ENCODE measurements at regions not wholly inside any gene's neighbourhood (a gene's known extent, or its start where the extent isn't known, plus 50 kb on each side); places are given as distances from the start of the nearest gene placed in this dataset.

DNA sequence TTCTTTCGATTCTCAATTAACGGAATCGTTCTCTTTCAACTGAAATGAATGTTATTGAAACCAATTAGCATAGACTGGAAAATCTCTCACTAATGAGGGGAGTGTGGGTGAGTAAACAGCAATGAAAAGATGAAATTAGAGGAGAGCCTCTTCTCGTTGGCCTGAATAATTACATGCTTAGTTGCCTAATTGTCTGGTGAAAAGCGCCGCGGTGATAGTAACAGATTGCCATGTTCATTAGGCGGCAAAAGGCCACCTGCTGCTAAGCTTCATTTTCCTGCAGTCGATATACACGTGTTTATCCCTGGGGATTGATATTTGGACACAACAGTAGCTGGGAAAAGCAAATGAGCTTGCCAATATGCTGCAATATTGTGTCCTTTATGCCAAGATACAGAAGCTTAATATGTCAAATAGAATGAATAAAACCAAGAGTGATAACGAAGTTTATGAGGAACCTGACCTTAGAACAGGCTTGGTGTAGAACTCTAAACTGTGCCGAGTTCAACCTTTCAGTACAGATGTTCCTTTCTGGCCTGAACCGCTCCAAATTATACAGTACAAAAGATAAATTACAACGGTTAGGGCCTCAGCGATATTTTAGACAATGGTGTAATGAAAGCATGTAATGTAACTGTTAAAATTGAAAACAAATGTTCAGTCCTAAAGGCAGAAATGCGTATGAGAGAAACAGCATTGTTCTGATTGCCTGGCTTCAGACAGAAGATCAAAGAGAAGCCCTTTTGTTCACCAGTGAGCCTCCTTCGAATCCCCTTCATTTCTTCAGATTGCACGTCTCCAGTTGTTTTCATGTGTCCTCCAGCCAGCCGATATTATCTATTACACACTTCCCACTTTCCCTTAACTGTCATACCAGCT lies 185.2 kb downstream of the SHOX2 start:
- H3K36me3 ChIP-seq (replicated peaks), result no peaks in the 10 kb centered on the region
- no peaks in the 10 kb centered on the region for H3K27me3 ChIP-seq (replicated peaks)
- in situ Hi-C loops (cut with HindIII; ENCODE audit: low pct_ligation_motif_present, low sequenced_read_pairs), result no loop called here
- TF ChIP-seq CTCF (IDR thresholded peaks at IDR 0.05; ENCODE audit: low read depth, low read length, missing control alignments), result no peak
- no peak overlapping the region for H3K27ac ChIP-seq
- no peak for DNase-seq
- H3K4me3 ChIP-seq (ENCODE audit: low read depth, low read length), result no peak overlapping the region

- Histone ChIP-seq H3K36me3 (replicated peaks) (no peaks in the 10 kb centered on the region), H3K27me3 (replicated peaks) (no peaks in the 10 kb centered on the region), H3K4me3 (ENCODE audit: low read depth, low read length) (no peak overlapping the region), H3K27ac (no peak overlapping the region)
- no peak for DNase-seq
- in situ Hi-C loops (cut with HindIII; ENCODE audit: low pct_ligation_motif_present, low sequenced_read_pairs), result no loop called here
- TF ChIP-seq CTCF (IDR thresholded peaks at IDR 0.05; ENCODE audit: low read depth, low read length, missing control alignments), result no peak
Observed at GRCh38 chr3:157919319-157919887, 186.8 kb downstream of the SHOX2 start.

- in situ Hi-C loops (cut with HindIII; ENCODE audit: low pct_ligation_motif_present, low sequenced_read_pairs), result no loop called here
- Histone ChIP-seq H3K27me3 (replicated peaks) (no peaks in the 10 kb centered on the region), H3K27ac (no peak overlapping the region), H3K36me3 (replicated peaks) (no peaks in the 10 kb centered on the region), H3K4me3 (ENCODE audit: low read depth, low read length) (no peak overlapping the region)
- DNase-seq, result no peak
- TF ChIP-seq CTCF (IDR thresholded peaks at IDR 0.05; ENCODE audit: low read depth, low read length, missing control alignments), result no peak
Observed at GRCh38 chr3:157918402-157918801, 187.8 kb downstream of the SHOX2 start.

DNA sequence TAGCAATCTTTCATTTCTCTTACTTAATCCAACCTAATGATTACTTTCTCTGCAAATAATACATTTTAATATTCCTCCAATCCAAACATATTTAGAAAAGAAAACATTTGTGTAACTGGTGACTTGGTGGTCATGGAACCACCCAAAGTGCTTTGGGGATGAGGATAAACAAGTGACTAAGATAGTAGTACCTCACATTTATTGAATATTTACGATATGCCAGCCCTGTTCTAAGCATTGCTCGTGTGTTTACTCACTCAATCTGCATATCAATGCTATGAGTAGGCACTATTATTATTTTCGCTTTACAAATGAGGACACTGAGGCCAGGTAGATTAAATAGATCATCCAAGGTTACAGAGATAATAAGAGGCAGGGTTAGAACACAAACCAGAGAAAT lies 189.5 kb downstream of the SHOX2 start:
- in situ Hi-C loops (cut with HindIII; ENCODE audit: low pct_ligation_motif_present, low sequenced_read_pairs), result no loop called here

GRCh38 chr3:157914882-157915281 lies 191.3 kb downstream of the SHOX2 start:
- in situ Hi-C loops (cut with HindIII; ENCODE audit: low pct_ligation_motif_present, low sequenced_read_pairs), result no loop called here

More for the DNA sequence above, 189.5 kb downstream of the SHOX2 start:
- Histone ChIP-seq H3K27me3 (replicated peaks) (no peaks in the 10 kb centered on the region), H3K36me3 (replicated peaks) (no peaks in the 10 kb centered on the region), H3K27ac (no peak overlapping the region), H3K4me3 (ENCODE audit: low read depth, low read length) (no peak overlapping the region)
- DNase-seq, result no peak
- TF ChIP-seq CTCF (IDR thresholded peaks at IDR 0.05; ENCODE audit: low read depth, low read length, missing control alignments), result no peak

More at GRCh38 chr3:157914882-157915281, 191.3 kb downstream of the SHOX2 start:
- no peak overlapping the region for H3K4me3 ChIP-seq (ENCODE audit: low read depth, low read length)
- no peaks in the 10 kb centered on the region for H3K36me3 ChIP-seq (replicated peaks)
- no peak for DNase-seq
- H3K27ac ChIP-seq, result no peak overlapping the region
- no peaks in the 10 kb centered on the region for H3K27me3 ChIP-seq (replicated peaks)
- TF ChIP-seq CTCF (IDR thresholded peaks at IDR 0.05; ENCODE audit: low read depth, low read length, missing control alignments), result no peak
